ENCODE measurements at regions not wholly inside any gene's neighbourhood (a gene's known extent, or its start where the extent isn't known, plus 50 kb on each side); places are given as distances from the start of the nearest gene placed in this dataset.

DNA sequence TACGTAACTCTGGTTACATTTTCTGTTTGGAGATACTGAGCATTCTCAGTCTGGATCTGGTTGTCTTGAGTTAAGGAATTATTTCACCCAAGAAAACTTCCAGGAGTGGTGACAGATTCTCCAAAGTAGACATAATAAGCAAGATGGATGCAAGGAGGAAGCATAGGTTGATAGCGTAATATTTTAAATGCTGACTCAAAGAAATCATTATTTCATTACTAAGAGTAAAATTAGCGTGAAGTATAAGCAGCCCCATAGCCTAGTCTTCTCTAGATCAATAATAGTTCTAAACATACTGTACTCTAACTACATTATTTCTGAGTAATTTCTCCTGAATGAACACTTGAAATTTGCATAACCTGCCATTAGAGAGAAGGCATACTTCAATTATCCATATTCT, 57.5 kb upstream of the MS4A8 start:
- H3K4me3 ChIP-seq = no peak overlapping the region
- 96 to 98% methylated on average over 3 of the region's 3 CpGs for WGBS, 2 donors
- TF ChIP-seq CTCF (IDR thresholded peaks at IDR 0.05; ENCODE audit: control extremely low read depth, extremely low read depth) = no peak
- H3K27me3 ChIP-seq (ENCODE audit: control insufficient read depth in 3 of 3, insufficient read depth in 3 of 3, low read length in 2 of 3) = no peaks in the 10 kb centered on the region
- H3K9me3 ChIP-seq (ENCODE audit: control insufficient read depth in 4 of 4, insufficient read depth in 3 of 4, low read length in 3 of 4) = peaks cover 0 to 3% (median under 1%) of the 10 kb centered on the region in 4 donors
- DNase-seq (no peak), ATAC-seq (ENCODE audit: insufficient read depth, low FRiP score) (no peak)
- H3K9ac ChIP-seq (ENCODE audit: insufficient read depth in 1 of 2, low read length in 2 of 2) = no peak overlapping the region
- no peaks in the 10 kb centered on the region for H3K36me3 ChIP-seq (ENCODE audit: control insufficient read depth in 4 of 4, insufficient read depth in 4 of 4, low read length in 4 of 4)
- no peak overlapping the region for H3K27ac ChIP-seq (ENCODE audit: low read depth in 1 of 2, low read length in 1 of 2)
- no peaks in the 10 kb centered on the region for H3K4me1 ChIP-seq (ENCODE audit: control insufficient read depth in 5 of 5, insufficient read depth in 5 of 5, low read length in 5 of 5)

- no peaks in the 10 kb centered on the region for H3K27me3 ChIP-seq (ENCODE audit: control insufficient read depth in 3 of 3, insufficient read depth in 3 of 3, low read length in 2 of 3)
- H3K36me3 ChIP-seq (ENCODE audit: control insufficient read depth in 4 of 4, insufficient read depth in 4 of 4, low read length in 4 of 4) = no peaks in the 10 kb centered on the region
- no peak for TF ChIP-seq CTCF (IDR thresholded peaks at IDR 0.05; ENCODE audit: control extremely low read depth, extremely low read depth)
- H3K4me3 ChIP-seq = no peak overlapping the region
- no peaks in the 10 kb centered on the region for H3K4me1 ChIP-seq (ENCODE audit: control insufficient read depth in 5 of 5, insufficient read depth in 5 of 5, low read length in 5 of 5)
- WGBS, 2 donors = 75 to 82% methylated on average over 28 of the region's 28 CpGs
- ATAC-seq (ENCODE audit: insufficient read depth, low FRiP score) (no peak), DNase-seq (no peak)
- H3K9me3 ChIP-seq (ENCODE audit: control insufficient read depth in 4 of 4, insufficient read depth in 3 of 4, low read length in 3 of 4) = peaks cover 0 to 9% (median 2%) of the 10 kb centered on the region in 4 donors
- H3K9ac ChIP-seq (ENCODE audit: insufficient read depth in 1 of 2, low read length in 2 of 2) = no peak overlapping the region
- no peak overlapping the region for H3K27ac ChIP-seq (ENCODE audit: low read depth in 1 of 2, low read length in 1 of 2)
Measured at GRCh38 chr11:60647087-60647486, 52.3 kb upstream of the MS4A8 start.

Measured in lung (tissue), 11 donors.